ENCODE measurements at regions not wholly inside any gene's neighbourhood (a gene's known extent, or its start where the extent isn't known, plus 50 kb on each side); places are given as distances from the start of the nearest gene placed in this dataset.

DNA sequence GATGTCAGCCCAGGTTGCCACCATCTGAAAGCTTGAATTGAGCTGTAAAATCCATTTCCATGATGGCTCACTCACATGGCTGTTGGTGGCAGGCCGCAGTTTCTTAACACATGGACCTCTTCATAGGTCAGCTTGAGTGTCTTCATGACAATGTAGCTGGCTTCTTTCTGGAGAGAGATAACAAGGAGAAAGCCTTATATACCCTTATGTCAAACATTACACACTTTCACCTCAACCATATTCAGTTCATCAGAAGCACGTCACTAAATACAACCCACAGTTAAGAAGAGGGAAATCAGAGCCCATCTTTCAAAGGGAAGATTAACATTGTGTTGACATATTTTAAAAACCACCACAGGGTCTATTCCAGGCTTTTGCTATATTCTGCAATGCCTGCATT is 604.4 kb downstream of the PRELID2 start:
- no peak for TF ChIP-seq POLR2A (IDR thresholded peaks at IDR 0.05)
- TF ChIP-seq CTCF (IDR thresholded peaks at IDR 0.05): no peak

Data from stomach (tissue), 4 donors.